Bronchial epithelial cell (primary cell): ENCODE measurements at regions not wholly inside any gene's neighbourhood (a gene's known extent, or its start where the extent isn't known, plus 50 kb on each side); places are given as distances from the start of the nearest gene placed in this dataset.

ENCODE experiments used
- DNase-seq: peaks from one replicate; pipeline ENCODE4 v3.0.0-alpha.2; 2010; ENCODE audit warnings: low read depth
- FAIRE-seq: peaks from 2 replicates; lab custom pipeline; 2011; peaks lifted over from hg19 to GRCh38; lab: Jason Lieb, UNC
- H3K27me3 ChIP-seq: 2 replicates; pipeline ENCODE4 v1.5.1; 2011; ENCODE audit warnings: low read length; ENCODE audit not compliant: control insufficient read depth, insufficient read depth
- H3K36me3 ChIP-seq: 2 replicates; pipeline ENCODE4 v1.5.1; 2011; ENCODE audit warnings: low read length; ENCODE audit not compliant: control insufficient read depth, insufficient read depth
- H3K4me3 ChIP-seq: 2 replicates; pipeline ENCODE4 v1.5.1; 2011; ENCODE audit warnings: mild to moderate bottlenecking, low read depth, low read length, control low read depth
- CTCF ChIP-seq: IDR thresholded peaks from 2 replicates; pipeline ENCODE4 v1.5.1; 2011; ENCODE audit warnings: mild to moderate bottlenecking, moderate library complexity, low read length, control low read depth, inconsistent platforms; ENCODE audit not compliant: insufficient read depth, severe bottlenecking

DNA sequence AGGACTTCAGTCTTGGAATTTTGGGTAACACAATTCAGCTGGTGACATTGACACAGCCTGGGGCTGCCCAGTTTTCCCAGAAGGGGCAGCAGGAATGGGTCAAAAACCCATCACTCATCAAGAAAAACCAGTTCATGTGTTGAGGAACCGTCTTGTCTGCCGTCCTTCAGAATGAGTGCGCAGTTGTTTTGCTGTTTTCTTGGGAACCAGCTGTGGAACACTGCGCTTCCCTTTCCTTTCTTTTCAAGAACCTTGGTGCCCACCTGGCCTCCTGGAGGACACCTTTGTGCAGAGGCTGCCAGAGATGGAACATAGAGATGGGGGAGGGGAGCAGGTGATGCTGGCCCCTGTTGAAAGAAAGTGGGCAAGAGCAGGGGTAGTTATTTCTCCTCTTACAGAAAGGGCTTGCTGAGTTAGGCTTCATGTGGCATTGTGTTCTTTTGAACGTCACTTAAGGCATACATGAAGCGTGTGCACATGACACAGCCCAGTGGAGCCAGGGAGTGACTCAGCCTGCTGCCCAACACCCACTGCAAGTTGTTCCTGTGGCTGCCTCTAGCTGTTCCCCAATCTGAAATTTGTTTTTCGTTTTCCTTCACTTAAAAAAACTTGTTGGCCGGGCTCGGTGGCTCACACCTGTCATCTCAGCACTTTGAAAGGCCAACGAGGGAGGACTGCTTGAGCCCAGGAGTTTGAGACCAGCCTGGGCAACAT lies 87.4 kb upstream of the TNS3 start:
- DNase-seq = peak; percentile 87
- TF ChIP-seq CTCF = no peak
- FAIRE-seq = peak; percentile 83
- Histone ChIP-seq H3K27me3 (no peaks in the 10 kb centered on the region), H3K36me3 (no peaks in the 10 kb centered on the region), H3K4me3 (no peak overlapping the region)

GRCh38 chr7:47666164-47666862 lies 84.4 kb upstream of the TNS3 start:
- FAIRE-seq = no peak
- H3K4me3 ChIP-seq = no peak overlapping the region
- DNase-seq = no peak
- no peaks in the 10 kb centered on the region for H3K27me3 ChIP-seq
- no peak for TF ChIP-seq CTCF
- no peaks in the 10 kb centered on the region for H3K36me3 ChIP-seq

DNA sequence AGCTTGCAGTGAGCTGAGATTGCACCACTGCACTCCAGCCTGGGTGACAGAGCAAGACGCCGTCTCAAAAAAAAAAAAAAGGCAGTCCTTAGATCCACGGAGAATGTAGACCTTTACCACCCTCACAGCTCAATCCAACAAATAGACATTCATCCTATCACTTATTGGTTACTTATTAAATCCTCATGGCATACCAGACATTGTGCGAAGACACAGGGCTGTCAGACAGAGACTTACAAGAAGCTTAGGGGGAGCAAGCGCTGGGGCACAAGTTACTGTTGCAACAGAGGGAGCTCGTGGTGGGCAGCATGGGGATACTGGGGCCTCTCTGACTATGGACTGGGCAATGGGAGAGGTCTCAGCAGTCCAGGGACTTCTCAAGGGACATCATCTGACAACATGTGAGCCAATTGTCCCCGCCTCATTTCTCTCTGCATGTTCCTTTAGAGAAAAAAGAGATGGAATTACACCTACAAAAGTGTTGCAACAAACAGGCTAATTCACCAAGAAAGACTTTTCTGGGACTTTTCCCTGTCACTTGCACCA lies 82.8 kb upstream of the TNS3 start:
- FAIRE-seq = no peak
- DNase-seq = no peak
- H3K27me3 ChIP-seq = no peaks in the 10 kb centered on the region
- TF ChIP-seq CTCF = no peak
- H3K4me3 ChIP-seq = no peak overlapping the region
- no peaks in the 10 kb centered on the region for H3K36me3 ChIP-seq

DNA sequence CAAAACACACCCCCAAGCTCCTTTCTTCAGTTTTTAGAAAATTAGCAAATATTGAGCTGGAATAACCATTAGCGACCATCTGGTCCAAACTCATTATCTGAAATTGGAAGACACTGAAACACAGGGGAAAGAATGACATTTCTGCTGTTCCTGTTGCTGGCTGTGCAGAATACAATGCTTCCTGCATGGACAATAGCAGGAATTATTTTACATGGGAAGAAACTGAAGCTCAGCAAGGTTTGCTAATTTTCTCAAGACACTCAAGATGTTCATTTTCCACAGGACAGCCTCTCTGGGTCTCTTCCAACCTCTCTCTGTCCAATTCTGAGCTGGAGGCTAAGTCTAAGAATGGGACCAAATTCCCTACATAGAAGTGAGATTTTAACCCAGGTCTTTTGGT lies 81.9 kb upstream of the TNS3 start:
- no peaks in the 10 kb centered on the region for H3K27me3 ChIP-seq
- no peak for FAIRE-seq
- no peak overlapping the region for H3K4me3 ChIP-seq
- no peak for TF ChIP-seq CTCF
- DNase-seq = no peak
- H3K36me3 ChIP-seq = no peaks in the 10 kb centered on the region

DNA sequence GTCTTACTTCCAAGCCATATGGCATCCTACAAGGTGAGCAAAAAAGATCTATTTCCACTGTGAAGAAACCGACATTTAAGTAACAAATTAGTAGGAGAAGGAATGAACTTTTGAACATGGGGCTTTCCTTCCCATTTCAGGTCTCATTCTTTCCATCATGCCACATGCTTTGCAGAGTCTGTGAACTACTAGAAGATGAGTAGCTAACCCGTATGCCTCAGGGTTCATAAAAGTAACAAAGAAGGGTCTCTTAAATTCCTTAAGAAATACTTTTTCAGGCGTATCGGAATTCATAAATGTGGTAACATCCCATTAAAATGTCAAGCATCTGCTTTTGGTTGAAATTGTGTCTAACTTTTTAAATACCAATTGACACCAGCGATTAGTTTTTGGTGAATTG lies 81.3 kb upstream of the TNS3 start:
- no peak overlapping the region for H3K4me3 ChIP-seq
- FAIRE-seq (no peak), DNase-seq (no peak)
- no peaks in the 10 kb centered on the region for H3K27me3 ChIP-seq
- no peak for TF ChIP-seq CTCF
- H3K36me3 ChIP-seq = no peaks in the 10 kb centered on the region
